GM18498 (cell line): ENCODE measurements at regions not wholly inside any gene's neighbourhood (a gene's known extent, or its start where the extent isn't known, plus 50 kb on each side); places are given as distances from the start of the nearest gene placed in this dataset.

Experiments used
- ATAC-seq: cut with Tn5 transposase; IDR thresholded peaks from one replicate; pipeline ENCODE4 v1.9.1; 2021; ENCODE audit warnings: mild to moderate bottlenecking, moderate library complexity; ENCODE audit not compliant: unreplicated experiment

- no peak for ATAC-seq
These were observed 53.8 kb upstream of the CD83 start for GRCh38 chr6:14063756-14064155.

DNA sequence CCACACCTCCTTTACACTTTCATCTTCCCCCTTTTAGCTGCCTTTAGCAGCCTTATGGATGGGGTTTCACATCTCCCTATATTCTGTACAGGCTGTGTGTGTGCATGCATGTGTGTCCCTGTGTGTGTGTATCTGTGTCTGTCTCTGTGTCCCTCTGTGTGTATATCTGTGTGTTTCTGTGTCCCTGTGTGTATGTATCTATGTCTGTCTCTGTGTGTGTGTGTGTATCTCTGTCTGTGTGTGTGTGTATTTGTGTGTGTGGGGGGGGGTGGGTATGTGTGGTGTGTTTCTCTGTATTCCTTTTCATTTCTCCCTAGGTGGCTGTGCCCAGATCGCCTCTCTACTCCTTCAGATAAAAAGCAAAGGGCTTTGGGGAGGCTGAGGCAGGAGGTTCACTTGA, 52.2 kb upstream of the CD83 start:
- ATAC-seq: no peak

DNA sequence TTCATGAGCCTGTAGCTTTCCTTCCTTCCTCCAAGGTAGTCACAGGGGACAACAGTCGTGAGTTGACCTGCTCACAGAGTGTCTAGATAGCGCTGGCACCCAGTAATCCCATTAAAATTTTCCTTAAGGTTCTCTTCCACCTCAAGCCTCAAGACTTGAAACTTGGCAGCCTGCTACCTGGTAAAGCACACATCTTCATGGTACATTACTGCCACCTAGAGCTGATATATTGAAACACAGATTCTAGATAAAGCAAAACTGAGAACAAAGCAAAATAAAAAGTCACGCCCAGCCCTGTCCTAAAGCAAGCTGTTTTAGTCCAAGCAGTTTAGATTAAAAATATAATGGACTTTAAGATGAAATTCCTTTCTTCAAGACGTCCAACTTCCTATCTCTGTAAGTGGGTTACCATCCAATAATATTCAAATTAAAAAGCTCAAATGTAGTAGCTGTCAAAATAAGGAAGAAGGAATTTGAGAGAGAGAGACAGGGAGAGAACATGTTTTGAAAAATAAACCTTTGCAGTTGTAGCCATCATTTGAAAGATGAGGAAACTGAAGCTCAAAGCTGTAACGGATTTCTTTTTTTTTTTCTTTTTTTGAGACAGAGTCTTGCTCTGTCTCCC, 50.7 kb upstream of the CD83 start:
- ATAC-seq: peak; percentile 59

DNA sequence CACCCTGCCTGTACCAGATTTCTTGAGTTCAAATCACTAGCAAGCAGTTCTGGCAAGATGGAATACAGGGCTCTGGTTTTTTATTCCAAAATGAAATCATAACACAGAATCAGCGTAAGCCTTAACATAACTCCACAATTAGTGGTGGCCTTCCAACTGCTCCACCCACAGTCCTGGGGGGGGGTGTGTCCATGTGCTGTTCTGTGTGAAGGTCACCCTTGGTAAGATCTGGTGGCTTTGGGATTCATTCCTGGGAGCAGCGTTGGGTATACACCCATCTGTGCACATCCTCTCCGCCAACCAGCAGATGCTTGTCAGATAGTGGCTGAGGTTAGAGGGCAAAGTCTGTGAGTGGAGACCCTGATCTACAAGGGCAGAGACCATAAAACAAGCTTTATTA, 49.9 kb upstream of the CD83 start:
- ATAC-seq: no peak
